ENCODE measurements at regions not wholly inside any gene's neighbourhood (a gene's known extent, or its start where the extent isn't known, plus 50 kb on each side); places are given as distances from the start of the nearest gene placed in this dataset.

- no peak overlapping the region for H3K4me3 ChIP-seq
- POLR2A ChIA-PET = no interaction called here
- no peak for TF ChIP-seq HEYL (CRISPR knock-in tag; IDR thresholded peaks at IDR 0.05)
- H3K27ac ChIP-seq = no peak overlapping the region
- FAIRE-seq (no peak), DNase-seq (ENCODE audit: low read depth in 1 of 2, low spot score in 1 of 2) (no peak), ATAC-seq (no peak)
- CTCF ChIA-PET = no interaction called here
- H3K4me2 ChIP-seq = no peak overlapping the region
- H3K4me1 ChIP-seq = no peaks in the 10 kb centered on the region
- H3K9me3 ChIP-seq = no peaks in the 10 kb centered on the region
- 8% methylated on average over 3 of the region's 3 CpGs for WGBS (ENCODE audit: missing lambda C conversion rate)
These were observed 801.4 kb upstream of the MBL2 start for GRCh38 chr10:53574024-53574423.

GRCh38 chr10:53573498-53573897 lies 800.9 kb upstream of the MBL2 start:
- POLR2A ChIA-PET = no interaction called here
- no peak for TF ChIP-seq POLR2AphosphoS2 (conservative IDR thresholded peaks at IDR 0.05; ENCODE audit: low read length)
- no peak for TF ChIP-seq NPAS2 (CRISPR knock-in tag; IDR thresholded peaks at IDR 0.05; ENCODE audit: borderline replicate concordance)
- TF ChIP-seq USF2 (IDR thresholded peaks at IDR 0.05) = no peak
- TF ChIP-seq CBX8 (IDR thresholded peaks at IDR 0.05) = no peak
- TF ChIP-seq EP300 (IDR thresholded peaks at IDR 0.05) = no peak

GRCh38 chr10:53572799-53573198 lies 800.2 kb upstream of the MBL2 start:
- Histone ChIP-seq H3K4me2 (no peak overlapping the region), H3K27ac (no peak overlapping the region), H3K9me3 (no peaks in the 10 kb centered on the region), H3K4me1 (no peaks in the 10 kb centered on the region), H3K4me3 (no peak overlapping the region)
- ATAC-seq (no peak), FAIRE-seq (no peak), DNase-seq (ENCODE audit: low read depth in 1 of 2, low spot score in 1 of 2) (no peak)
- 0% methylated on average over 1 of the region's 1 CpG for WGBS (ENCODE audit: missing lambda C conversion rate)
- TF ChIP-seq HOXA7 (CRISPR knock-in tag; IDR thresholded peaks at IDR 0.05) (no peak), ZC3H11A (IDR thresholded peaks at IDR 0.05) (no peak), RAD21 (conservative IDR thresholded peaks at IDR 0.05 in 1 of 2, IDR thresholded peaks at IDR 0.05 in 1 of 2) (no peak), EHF (CRISPR knock-in tag; IDR thresholded peaks at IDR 0.05) (no peak), MYC (IDR thresholded peaks at IDR 0.05; ENCODE audit: borderline replicate concordance, low read length) (no peak), MAZ (IDR thresholded peaks at IDR 0.05; ENCODE audit: borderline replicate concordance, low read depth, low read length) (no peak), POLR2AphosphoS2 (conservative IDR thresholded peaks at IDR 0.05; ENCODE audit: low read length) (no peak), ZFP36 (IDR thresholded peaks at IDR 0.05; ENCODE audit: borderline replicate concordance, partially characterized antibody) (no peak), MAX (IDR thresholded peaks at IDR 0.05) (no peak), BHLHE40 (IDR thresholded peaks at IDR 0.05; ENCODE audit: low read depth, low read length) (no peak), TFCP2L1 (CRISPR knock-in tag; IDR thresholded peaks at IDR 0.05) (no peak), HMGXB4 (CRISPR knock-in tag; IDR thresholded peaks at IDR 0.05; ENCODE audit: borderline replicate concordance) (no peak), KDM5A (IDR thresholded peaks at IDR 0.05) (no peak), CEBPB (IDR thresholded peaks at IDR 0.05) (no peak), EP300 (IDR thresholded peaks at IDR 0.05) (no peak), JUNB (IDR thresholded peaks at IDR 0.05) (no peak)
- POLR2A ChIA-PET = no interaction called here
- CTCF ChIA-PET = no interaction called here

More at GRCh38 chr10:53573498-53573897, 800.9 kb upstream of the MBL2 start:
- H3K9me3 ChIP-seq = no peaks in the 10 kb centered on the region
- CTCF ChIA-PET = no interaction called here
- H3K4me3 ChIP-seq = no peak overlapping the region
- no peaks in the 10 kb centered on the region for H3K4me1 ChIP-seq
- no peak for FAIRE-seq
- no peak for ATAC-seq
- H3K4me2 ChIP-seq = no peak overlapping the region
- no peak overlapping the region for H3K27ac ChIP-seq
- DNase-seq (ENCODE audit: low read depth in 1 of 2, low spot score in 1 of 2) = no peak

GRCh38 chr10:53570221-53570620 lies 797.6 kb upstream of the MBL2 start:
- ChIA-PET POLR2A (no interaction called here), CTCF (no interaction called here)
- ATAC-seq (no peak), FAIRE-seq (no peak), DNase-seq (ENCODE audit: low read depth in 1 of 2, low spot score in 1 of 2) (no peak)
- no peaks in the 10 kb centered on the region for H3K4me1 ChIP-seq
- no peak overlapping the region for H3K4me3 ChIP-seq
- no peak overlapping the region for H3K4me2 ChIP-seq
- H3K27ac ChIP-seq = no peak overlapping the region
- H3K9me3 ChIP-seq = no peaks in the 10 kb centered on the region
- TF ChIP-seq HEYL (CRISPR knock-in tag; IDR thresholded peaks at IDR 0.05) = no peak
- no peak for TF ChIP-seq SREBF2 (IDR thresholded peaks at IDR 0.05)
- TF ChIP-seq NFE2L2 (conservative IDR thresholded peaks at IDR 0.05; ENCODE audit: low read length) = no peak
- TF ChIP-seq RCOR1 (IDR thresholded peaks at IDR 0.05; ENCODE audit: low read depth, low read length) = no peak
- no peak for TF ChIP-seq BHLHE40 (IDR thresholded peaks at IDR 0.05; ENCODE audit: low read depth, low read length)
- TF ChIP-seq FOXS1 (CRISPR knock-in tag; IDR thresholded peaks at IDR 0.05) = no peak
- no peak for TF ChIP-seq MYC (IDR thresholded peaks at IDR 0.05; ENCODE audit: borderline replicate concordance, low read length)
- TF ChIP-seq SMC3 (IDR thresholded peaks at IDR 0.05) = no peak
- TF ChIP-seq KDM5A (IDR thresholded peaks at IDR 0.05) = no peak
- no peak for TF ChIP-seq CBX8 (IDR thresholded peaks at IDR 0.05)
- no peak for TF ChIP-seq ZSCAN20 (CRISPR knock-in tag; IDR thresholded peaks at IDR 0.05)
- TF ChIP-seq FOSL2 (IDR thresholded peaks at IDR 0.05) = no peak
- no peak for TF ChIP-seq FOSL2 (CRISPR knock-in tag; IDR thresholded peaks at IDR 0.05)
- no peak for TF ChIP-seq E2F6 (IDR thresholded peaks at IDR 0.05; ENCODE audit: borderline replicate concordance, low read depth)
- TF ChIP-seq CBX2 (IDR thresholded peaks at IDR 0.05; ENCODE audit: borderline replicate concordance, low read depth) = no peak
- TF ChIP-seq TP53 (CRISPR knock-in tag; IDR thresholded peaks at IDR 0.05) = no peak
- no peak for TF ChIP-seq ZC3H11A (IDR thresholded peaks at IDR 0.05)
- TF ChIP-seq ZNF302 (CRISPR knock-in tag; IDR thresholded peaks at IDR 0.05) = no peak
- no peak for TF ChIP-seq KDM1A (IDR thresholded peaks at IDR 0.05; ENCODE audit: low read depth)

Data from A549 (cell line).